Suprapubic skin (tissue), 4 donors: ENCODE measurements at regions not wholly inside any gene's neighbourhood (a gene's known extent, or its start where the extent isn't known, plus 50 kb on each side); places are given as distances from the start of the nearest gene placed in this dataset.

Source experiments
- EP300 ChIP-seq: sonication (generic); formaldehyde crosslinking; IDR thresholded peaks from one replicate; pipeline ENCODE4 v1.6.1; 2017; ENCODE audit warnings: antibody characterized with exemption
- POLR2AphosphoS5 ChIP-seq, 3 donors: sonication (generic); formaldehyde crosslinking; IDR thresholded peaks; one replicate each; pipeline ENCODE4 v1.6.1; 2017; ENCODE audit warnings: antibody characterized with exemption in 3 of 3
- TF ChIP-seq, protein P1 (sequence below), 2 donors: fragments of 200-600 bp in 1 of 2; fragments of 450-650 bp in 1 of 2; sonication (generic) in 1 of 2; IDR thresholded peaks; one replicate each; pipeline ENCODE4 v1.5.1; 2016 to 2019; ENCODE audit warnings: antibody characterized with exemption in 2 of 2, mild to moderate bottlenecking in 1 of 2, moderate library complexity in 1 of 2

DNA sequence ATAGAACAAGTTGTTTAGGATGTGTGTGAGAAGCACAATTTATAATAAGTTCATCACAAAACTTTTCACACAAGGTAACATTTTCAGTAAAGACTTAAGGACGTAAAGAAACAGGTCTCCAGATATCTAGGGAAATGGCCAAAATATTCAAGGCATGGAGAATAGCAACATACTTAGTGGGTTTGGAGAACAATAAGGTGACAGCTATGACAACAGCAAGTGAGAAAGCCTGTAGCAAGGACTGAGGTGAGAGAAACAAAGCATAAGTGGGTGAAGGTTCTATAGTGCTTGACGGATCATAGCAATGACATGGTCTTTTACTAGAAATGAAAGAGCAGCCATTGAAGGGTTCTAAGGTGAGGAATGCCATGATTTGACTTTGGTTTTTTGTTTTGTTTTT, 1337.3 kb downstream of the PCDH18 start:
- TF ChIP-seq, protein P1, sequence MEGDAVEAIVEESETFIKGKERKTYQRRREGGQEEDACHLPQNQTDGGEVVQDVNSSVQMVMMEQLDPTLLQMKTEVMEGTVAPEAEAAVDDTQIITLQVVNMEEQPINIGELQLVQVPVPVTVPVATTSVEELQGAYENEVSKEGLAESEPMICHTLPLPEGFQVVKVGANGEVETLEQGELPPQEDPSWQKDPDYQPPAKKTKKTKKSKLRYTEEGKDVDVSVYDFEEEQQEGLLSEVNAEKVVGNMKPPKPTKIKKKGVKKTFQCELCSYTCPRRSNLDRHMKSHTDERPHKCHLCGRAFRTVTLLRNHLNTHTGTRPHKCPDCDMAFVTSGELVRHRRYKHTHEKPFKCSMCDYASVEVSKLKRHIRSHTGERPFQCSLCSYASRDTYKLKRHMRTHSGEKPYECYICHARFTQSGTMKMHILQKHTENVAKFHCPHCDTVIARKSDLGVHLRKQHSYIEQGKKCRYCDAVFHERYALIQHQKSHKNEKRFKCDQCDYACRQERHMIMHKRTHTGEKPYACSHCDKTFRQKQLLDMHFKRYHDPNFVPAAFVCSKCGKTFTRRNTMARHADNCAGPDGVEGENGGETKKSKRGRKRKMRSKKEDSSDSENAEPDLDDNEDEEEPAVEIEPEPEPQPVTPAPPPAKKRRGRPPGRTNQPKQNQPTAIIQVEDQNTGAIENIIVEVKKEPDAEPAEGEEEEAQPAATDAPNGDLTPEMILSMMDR (IDR thresholded peaks at IDR 0.05), result no peak
- TF ChIP-seq EP300 (no peak), POLR2AphosphoS5 (IDR thresholded peaks at IDR 0.05) (no peak)
